Fibroblast of skin of right quadriceps (primary cell): ENCODE measurements at regions not wholly inside any gene's neighbourhood (a gene's known extent, or its start where the extent isn't known, plus 50 kb on each side); places are given as distances from the start of the nearest gene placed in this dataset.
A peak's percentile ranks its signal among the peaks of the same experiment; 100 is the strongest.

Source experiments
- DNase-seq: peaks from one replicate; pipeline ENCODE4 v3.0.0-alpha.2; 2013

GRCh38 chr16:9188721-9189120 lies 97.3 kb downstream of the HAPSTR1 start:
- DNase-seq = no peak

- no peak for DNase-seq
Observed at GRCh38 chr16:9191274-9191850, 99.9 kb downstream of the HAPSTR1 start.

- peak; percentile 4 for DNase-seq
Observed at GRCh38 chr16:9192746-9193145, 101.3 kb downstream of the HAPSTR1 start.

- no peak for DNase-seq
Observed at GRCh38 chr16:9195287-9195686, 103.8 kb downstream of the HAPSTR1 start.

GRCh38 chr16:9197957-9198661 lies 106.7 kb downstream of the HAPSTR1 start:
- no peak for DNase-seq

GRCh38 chr16:9199311-9199710 lies 107.9 kb downstream of the HAPSTR1 start:
- no peak for DNase-seq

- DNase-seq = no peak
Observed at GRCh38 chr16:9199751-9200150, 108.3 kb downstream of the HAPSTR1 start.

GRCh38 chr16:9203956-9204355 lies 112.5 kb downstream of the HAPSTR1 start:
- no peak for DNase-seq

- no peak for DNase-seq
Observed at GRCh38 chr16:9205661-9206060, 114.2 kb downstream of the HAPSTR1 start.

- no peak for DNase-seq
Observed at GRCh38 chr16:9206156-9206555, 114.7 kb downstream of the HAPSTR1 start.

- DNase-seq = no peak
Observed at GRCh38 chr16:9212621-9213020, 121.2 kb downstream of the HAPSTR1 start.

- no peak for DNase-seq
Observed at GRCh38 chr16:9219813-9220212, 128.4 kb downstream of the HAPSTR1 start.

- no peak for DNase-seq
Observed at GRCh38 chr16:9225527-9226316, 134.3 kb downstream of the HAPSTR1 start.

- no peak for DNase-seq
Observed at GRCh38 chr16:9226924-9227323, 135.5 kb downstream of the HAPSTR1 start.

- DNase-seq = no peak
Observed at GRCh38 chr16:9231039-9231438, 139.6 kb downstream of the HAPSTR1 start.

- DNase-seq = no peak
Observed at GRCh38 chr16:9232102-9232770, 140.8 kb downstream of the HAPSTR1 start.

GRCh38 chr16:9235867-9236266 lies 144.4 kb downstream of the HAPSTR1 start:
- DNase-seq = no peak

- no peak for DNase-seq
Observed at GRCh38 chr16:9236319-9236718, 144.9 kb downstream of the HAPSTR1 start.

GRCh38 chr16:9238346-9238745 lies 146.9 kb downstream of the HAPSTR1 start:
- DNase-seq = no peak

GRCh38 chr16:9241177-9241576 lies 149.7 kb downstream of the HAPSTR1 start:
- DNase-seq = no peak

- DNase-seq = no peak
Observed at GRCh38 chr16:9248162-9248561, 156.7 kb downstream of the HAPSTR1 start.

GRCh38 chr16:9249534-9249933 lies 158.1 kb downstream of the HAPSTR1 start:
- DNase-seq = no peak

GRCh38 chr16:9251026-9251425 lies 159.6 kb downstream of the HAPSTR1 start:
- no peak for DNase-seq

- no peak for DNase-seq
Observed at GRCh38 chr16:9254863-9255262, 163.4 kb downstream of the HAPSTR1 start.
